ENCODE measurements at regions not wholly inside any gene's neighbourhood (a gene's known extent, or its start where the extent isn't known, plus 50 kb on each side); places are given as distances from the start of the nearest gene placed in this dataset.
"Not testable (repeated sequence)": the region's sequence is repeated elsewhere in the genome, so short reads cannot be mapped to it uniquely, and the experiment has no call there.

DNA sequence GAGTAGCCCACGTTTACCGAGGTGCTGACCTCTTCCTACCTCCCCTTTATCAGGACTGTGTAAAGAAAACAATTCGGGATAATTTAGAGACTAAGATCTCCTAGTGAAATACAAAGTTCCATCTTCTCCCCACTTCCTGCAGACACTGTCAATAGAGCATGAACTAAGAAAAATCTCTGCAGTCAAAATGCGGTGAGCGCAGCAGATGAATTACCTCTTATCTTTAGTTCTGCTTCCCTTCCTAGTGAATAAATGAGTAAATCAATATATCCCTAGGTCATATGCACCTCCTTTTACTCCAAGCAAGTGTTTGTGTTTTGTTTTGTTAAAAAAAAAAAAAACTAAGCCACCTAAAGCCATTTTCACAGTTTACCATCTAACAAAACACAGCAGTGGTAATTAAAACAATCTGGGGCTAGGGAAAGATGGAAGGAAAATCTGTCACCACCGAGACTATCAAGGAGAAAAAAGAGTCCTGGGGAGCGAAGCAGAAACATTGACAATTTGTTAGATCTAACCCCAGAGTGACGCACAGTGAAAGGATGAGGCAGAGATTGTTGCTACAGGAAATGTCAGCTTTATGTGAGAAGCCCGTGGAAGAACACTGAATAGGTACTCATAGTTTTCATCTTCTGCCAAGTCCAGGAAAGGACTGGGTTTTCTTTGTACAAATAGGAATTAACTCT, 159.4 kb upstream of the SPTLC3 start:
- H3K27me3 Mint-ChIP-seq, result no peaks in the 10 kb centered on the region
- no peaks in the 10 kb centered on the region for H3K4me1 Mint-ChIP-seq (ENCODE audit: low read depth)
- intact Hi-C loops (cut with micrococcal nuclease), result no loop called here
- H3K9me3 Mint-ChIP-seq, result peaks cover 8% of the 10 kb centered on the region
- no peak overlapping the region for H3K27ac Mint-ChIP-seq
- no peak overlapping the region for H3K4me3 Mint-ChIP-seq
- no peaks in the 10 kb centered on the region for H3K36me3 Mint-ChIP-seq (ENCODE audit: low read depth)

DNA sequence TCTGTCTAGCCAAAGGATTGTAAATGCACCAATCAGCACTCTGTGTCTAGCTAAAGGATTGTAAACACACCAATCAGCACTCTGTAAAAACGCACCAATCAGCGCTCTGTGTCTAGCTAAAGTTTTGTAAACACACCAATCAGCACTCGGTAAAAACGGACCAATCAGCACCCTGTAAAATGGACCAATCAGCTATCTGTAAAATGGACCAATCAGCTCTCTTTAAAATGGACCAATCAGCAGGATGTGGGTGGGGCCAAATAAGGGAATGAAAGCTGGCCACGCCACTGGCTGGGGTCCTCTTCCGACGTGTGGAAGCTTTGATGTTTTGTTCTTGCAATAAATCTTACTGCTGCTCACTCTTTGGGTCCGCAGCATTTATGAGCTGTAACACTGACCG, 151.1 kb upstream of the SPTLC3 start:
- intact Hi-C loops (cut with micrococcal nuclease); H3K27ac Mint-ChIP-seq; H3K4me1 Mint-ChIP-seq (ENCODE audit: low read depth); H3K36me3 Mint-ChIP-seq (ENCODE audit: low read depth); H3K4me3 Mint-ChIP-seq; H3K27me3 Mint-ChIP-seq: not testable (repeated sequence)
- H3K9me3 Mint-ChIP-seq, result peaks cover 31% of the 10 kb centered on the region

DNA sequence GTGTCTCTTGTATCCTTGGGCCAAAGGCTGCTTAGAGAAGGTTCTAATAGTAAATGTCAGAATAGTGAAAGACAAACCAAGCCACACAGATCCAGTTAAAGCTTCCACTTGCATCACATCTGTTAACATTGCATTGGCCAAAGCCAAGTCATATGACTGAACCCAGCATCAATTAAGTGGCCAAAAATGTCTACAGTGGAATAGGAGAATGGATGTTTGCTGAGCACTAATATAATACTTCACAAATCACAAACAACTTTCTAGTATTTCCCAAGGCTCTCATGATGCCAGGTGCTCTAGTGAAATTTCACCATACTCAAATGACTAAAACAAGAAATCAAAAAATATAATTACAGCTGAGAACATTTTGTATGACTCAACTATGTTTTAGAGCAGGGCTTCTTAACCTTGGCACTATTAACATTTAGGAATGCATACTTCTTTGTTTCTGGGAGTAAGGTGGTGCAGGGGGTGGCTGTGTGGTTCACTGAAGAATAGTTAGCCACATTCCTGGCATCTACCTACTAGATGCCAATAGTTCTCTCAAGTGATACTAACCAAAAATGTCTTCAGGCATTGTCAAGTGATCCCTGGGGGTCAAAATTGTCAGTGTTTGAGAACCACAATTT, 148.0 kb upstream of the SPTLC3 start:
- H3K36me3 Mint-ChIP-seq (ENCODE audit: low read depth), result no peaks in the 10 kb centered on the region
- H3K27ac Mint-ChIP-seq, result no peak overlapping the region
- no peaks in the 10 kb centered on the region for H3K4me1 Mint-ChIP-seq (ENCODE audit: low read depth)
- no peak overlapping the region for H3K4me3 Mint-ChIP-seq
- intact Hi-C loops (cut with micrococcal nuclease), result no loop called here
- H3K27me3 Mint-ChIP-seq, result no peaks in the 10 kb centered on the region
- H3K9me3 Mint-ChIP-seq, result peaks cover 20% of the 10 kb centered on the region

DNA sequence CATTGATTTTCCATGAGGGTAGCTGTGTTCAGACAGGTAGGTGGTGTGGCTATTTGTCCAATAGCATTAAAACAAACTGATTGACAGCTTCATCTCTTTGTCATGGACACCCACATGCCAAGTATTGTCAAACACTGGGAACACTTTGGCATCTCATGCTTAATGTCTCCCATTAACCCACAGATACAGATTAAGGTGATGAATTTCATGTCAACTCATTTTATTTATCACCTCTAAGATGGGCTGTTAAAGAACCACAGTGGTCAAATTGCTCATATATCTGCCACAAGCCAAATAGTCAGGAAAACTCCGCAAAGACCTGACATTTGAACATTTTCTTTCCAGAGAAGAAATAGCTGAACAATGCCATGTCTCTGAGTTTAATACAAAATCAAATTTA, 139.1 kb upstream of the SPTLC3 start:
- Mint-ChIP-seq H3K4me1 (ENCODE audit: low read depth) (no peaks in the 10 kb centered on the region), H3K27me3 (no peaks in the 10 kb centered on the region), H3K36me3 (ENCODE audit: low read depth) (no peaks in the 10 kb centered on the region), H3K4me3 (no peak overlapping the region), H3K27ac (no peak overlapping the region), H3K9me3 (no peaks in the 10 kb centered on the region)
- intact Hi-C loops (cut with micrococcal nuclease), result no loop called here

DNA sequence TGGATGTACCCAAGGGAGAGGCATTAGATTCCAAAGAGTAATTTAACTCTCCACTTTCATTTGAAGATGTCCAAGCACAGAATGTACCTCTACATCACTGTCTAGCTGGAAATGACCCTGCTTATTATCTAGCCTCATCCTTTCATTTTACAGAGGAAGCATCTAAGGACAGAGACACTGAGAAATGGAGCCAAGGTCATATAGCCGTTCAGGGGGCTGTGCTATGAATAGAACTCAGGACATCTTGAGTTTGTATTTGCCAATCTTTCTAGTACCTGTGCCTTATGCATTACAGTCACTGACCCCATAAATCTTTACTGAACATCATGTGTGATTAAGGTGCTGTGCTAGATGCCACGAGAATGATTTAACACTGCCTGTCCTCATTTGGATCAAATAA, 138.2 kb upstream of the SPTLC3 start:
- H3K27me3 Mint-ChIP-seq, result no peaks in the 10 kb centered on the region
- no peaks in the 10 kb centered on the region for H3K4me1 Mint-ChIP-seq (ENCODE audit: low read depth)
- no peak overlapping the region for H3K27ac Mint-ChIP-seq
- no peak overlapping the region for H3K4me3 Mint-ChIP-seq
- no peaks in the 10 kb centered on the region for H3K36me3 Mint-ChIP-seq (ENCODE audit: low read depth)
- intact Hi-C loops (cut with micrococcal nuclease), result no loop called here
- H3K9me3 Mint-ChIP-seq, result no peaks in the 10 kb centered on the region

DNA sequence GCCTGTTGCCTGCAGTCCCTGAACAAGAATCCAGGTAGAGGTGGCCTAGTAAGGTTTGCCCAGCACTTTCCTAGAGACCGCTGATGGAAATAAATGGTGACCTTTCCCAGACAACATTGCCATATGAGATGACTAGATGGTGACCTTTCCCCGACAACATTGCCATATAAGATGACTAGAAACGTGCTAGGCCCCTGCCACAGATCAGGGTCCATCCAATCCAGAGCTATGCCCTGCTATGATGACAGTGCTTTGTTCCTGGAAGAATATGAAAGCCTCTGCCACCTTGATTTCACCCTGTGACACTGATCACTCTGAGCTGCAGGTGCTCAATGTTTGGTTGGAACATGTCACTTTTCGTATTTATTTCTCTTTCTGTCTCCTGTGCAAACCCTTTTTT, 133.8 kb upstream of the SPTLC3 start:
- Mint-ChIP-seq H3K27ac (no peak overlapping the region), H3K9me3 (no peaks in the 10 kb centered on the region), H3K4me1 (ENCODE audit: low read depth) (no peaks in the 10 kb centered on the region), H3K4me3 (no peak overlapping the region), H3K36me3 (ENCODE audit: low read depth) (no peaks in the 10 kb centered on the region), H3K27me3 (no peaks in the 10 kb centered on the region)
- intact Hi-C loops (cut with micrococcal nuclease), result no loop called here

DNA sequence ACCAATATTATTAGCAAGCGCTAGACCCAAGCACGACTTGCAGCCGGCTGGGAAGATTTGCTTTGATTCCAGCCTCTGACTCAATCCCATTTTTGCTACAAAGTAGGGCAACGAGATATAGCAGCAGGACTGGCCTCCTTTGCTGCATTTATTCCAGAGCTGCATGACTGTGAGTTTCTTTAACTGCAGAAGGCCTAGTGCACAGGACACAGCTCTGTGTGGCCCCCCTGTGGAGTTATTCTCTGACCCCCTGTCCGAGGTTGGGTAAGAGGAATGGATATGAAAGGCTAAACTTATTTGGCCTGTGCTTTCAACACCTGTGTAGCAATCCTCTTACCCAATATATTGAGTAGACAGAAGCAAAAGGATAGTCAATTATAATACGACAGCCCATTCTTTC, 133.3 kb upstream of the SPTLC3 start:
- intact Hi-C loops (cut with micrococcal nuclease), result no loop called here

DNA sequence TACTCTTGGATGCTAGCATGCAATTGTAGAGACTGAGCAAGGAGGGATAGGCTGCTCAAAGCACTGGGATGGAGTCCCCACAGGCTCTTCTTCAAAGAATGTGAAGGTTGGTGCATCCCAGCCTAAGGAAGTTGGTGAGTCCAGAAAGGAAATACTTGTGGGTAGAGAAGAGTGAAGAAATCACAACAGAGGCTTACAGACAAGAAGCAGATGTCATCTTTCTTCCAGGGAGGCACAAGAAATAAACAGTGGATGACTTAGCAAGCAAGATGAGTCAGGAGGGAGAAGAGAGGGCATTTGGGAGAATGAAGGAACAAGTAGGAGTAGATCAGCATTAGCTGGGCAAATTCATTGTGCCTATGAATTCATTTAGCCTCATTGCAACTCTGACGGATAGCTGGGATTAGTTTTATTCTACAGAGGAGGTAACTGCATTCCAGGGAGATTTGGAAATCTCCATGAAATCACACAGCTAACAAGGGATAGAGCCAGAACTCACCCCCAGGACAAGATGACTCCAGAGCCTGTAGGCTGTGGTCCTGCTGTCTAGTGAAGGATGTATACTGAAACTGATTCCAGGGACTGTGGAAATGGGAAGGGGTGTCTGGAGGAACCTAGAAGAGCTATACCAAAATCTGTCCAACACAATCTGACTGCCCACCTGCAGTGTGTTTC, 125.8 kb upstream of the SPTLC3 start:
- intact Hi-C loops (cut with micrococcal nuclease), result no loop called here
- no peak overlapping the region for H3K27ac Mint-ChIP-seq
- no peaks in the 10 kb centered on the region for H3K36me3 Mint-ChIP-seq (ENCODE audit: low read depth)
- H3K4me3 Mint-ChIP-seq, result no peak overlapping the region
- no peaks in the 10 kb centered on the region for H3K27me3 Mint-ChIP-seq
- no peaks in the 10 kb centered on the region for H3K4me1 Mint-ChIP-seq (ENCODE audit: low read depth)
- no peaks in the 10 kb centered on the region for H3K9me3 Mint-ChIP-seq

More for the DNA sequence above, 133.3 kb upstream of the SPTLC3 start:
- H3K27me3 Mint-ChIP-seq, result no peaks in the 10 kb centered on the region
- H3K36me3 Mint-ChIP-seq (ENCODE audit: low read depth), result no peaks in the 10 kb centered on the region
- H3K4me3 Mint-ChIP-seq, result no peak overlapping the region
- no peaks in the 10 kb centered on the region for H3K9me3 Mint-ChIP-seq
- H3K4me1 Mint-ChIP-seq (ENCODE audit: low read depth), result no peaks in the 10 kb centered on the region
- no peak overlapping the region for H3K27ac Mint-ChIP-seq

DNA sequence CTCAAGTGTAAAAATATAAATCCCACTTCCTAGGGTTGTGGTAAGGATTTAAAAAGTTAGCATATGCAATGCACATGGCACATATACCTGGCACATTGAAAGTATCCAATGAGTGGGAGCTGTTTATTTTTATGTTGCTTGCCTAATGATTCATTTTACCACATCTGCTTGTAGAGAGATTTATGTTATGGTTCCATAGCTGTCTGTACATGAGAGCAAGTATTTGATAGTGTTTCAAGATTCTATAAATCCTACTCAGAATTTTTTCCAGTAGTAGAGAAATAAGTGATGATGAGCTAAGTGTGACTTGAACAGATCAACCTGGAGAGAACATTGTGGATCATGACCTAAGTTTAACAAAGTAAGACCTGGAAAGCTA, 125.3 kb upstream of the SPTLC3 start:
- Mint-ChIP-seq H3K27ac (no peak overlapping the region), H3K36me3 (ENCODE audit: low read depth) (no peaks in the 10 kb centered on the region), H3K4me1 (ENCODE audit: low read depth) (no peaks in the 10 kb centered on the region), H3K27me3 (no peaks in the 10 kb centered on the region), H3K4me3 (no peak overlapping the region), H3K9me3 (no peaks in the 10 kb centered on the region)
- intact Hi-C loops (cut with micrococcal nuclease), result no loop called here

DNA sequence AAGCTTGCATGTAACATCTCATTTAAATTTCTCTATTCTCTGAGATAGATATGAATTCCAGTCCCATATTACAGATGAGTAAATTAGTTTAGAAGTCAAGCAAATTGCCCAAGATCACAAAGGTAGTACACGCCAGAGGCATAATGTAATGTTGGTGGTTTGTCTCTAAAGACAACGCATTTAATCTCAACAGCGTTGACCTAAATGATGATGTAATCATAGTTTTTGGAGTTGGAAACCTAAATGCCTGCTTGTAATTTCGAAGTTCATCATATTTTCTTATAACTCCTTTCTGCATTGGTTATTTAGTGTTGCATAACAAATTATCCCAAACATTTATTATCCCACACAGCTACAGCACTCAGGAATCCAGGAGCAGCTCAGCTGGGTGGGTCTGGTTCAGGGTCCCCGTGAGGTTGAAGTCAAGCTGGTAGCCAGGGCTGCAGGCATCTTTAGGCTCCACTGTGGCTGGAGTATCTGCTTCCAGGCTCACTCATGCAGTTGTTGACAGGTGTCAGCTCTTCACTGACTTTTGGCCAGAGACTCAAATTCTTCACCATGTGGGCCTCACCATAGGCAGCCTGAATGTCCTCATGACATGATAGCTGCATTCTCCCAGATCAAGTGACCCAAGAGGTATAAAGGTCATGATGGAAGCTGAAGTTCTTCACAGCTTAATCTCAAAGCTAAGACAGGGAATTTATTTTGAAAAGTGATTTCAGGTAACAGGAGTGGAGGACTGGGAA, 122.0 kb upstream of the SPTLC3 start:
- intact Hi-C loops (cut with micrococcal nuclease), result no loop called here
- Mint-ChIP-seq H3K27ac (no peak overlapping the region), H3K4me1 (ENCODE audit: low read depth) (no peaks in the 10 kb centered on the region), H3K9me3 (peaks cover 5% of the 10 kb centered on the region), H3K36me3 (ENCODE audit: low read depth) (no peaks in the 10 kb centered on the region), H3K27me3 (no peaks in the 10 kb centered on the region), H3K4me3 (no peak overlapping the region)

DNA sequence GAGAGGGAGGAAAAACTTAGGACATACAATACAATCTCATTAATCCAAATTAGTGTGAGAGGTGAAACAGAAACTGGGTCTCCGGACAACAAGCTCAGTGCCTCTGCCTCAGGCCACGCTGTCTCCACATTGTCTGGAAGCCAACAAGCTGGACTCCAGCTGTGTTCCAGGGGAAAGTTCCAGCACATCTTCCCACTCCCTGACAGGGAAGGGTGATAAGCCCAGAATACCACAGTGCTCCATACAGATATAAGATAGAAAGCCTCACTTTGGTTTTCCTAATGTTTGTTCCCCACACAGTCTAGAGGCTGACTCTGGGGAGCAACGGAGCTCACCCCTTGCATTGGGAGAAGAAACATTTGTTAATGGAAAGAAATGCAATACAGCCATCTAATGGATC, 117.1 kb upstream of the SPTLC3 start:
- intact Hi-C loops (cut with micrococcal nuclease), result no loop called here
- H3K9me3 Mint-ChIP-seq, result peaks cover 5% of the 10 kb centered on the region
- H3K4me3 Mint-ChIP-seq, result no peak overlapping the region
- no peak overlapping the region for H3K27ac Mint-ChIP-seq
- H3K27me3 Mint-ChIP-seq, result no peaks in the 10 kb centered on the region
- H3K4me1 Mint-ChIP-seq (ENCODE audit: low read depth), result no peaks in the 10 kb centered on the region
- H3K36me3 Mint-ChIP-seq (ENCODE audit: low read depth), result no peaks in the 10 kb centered on the region

DNA sequence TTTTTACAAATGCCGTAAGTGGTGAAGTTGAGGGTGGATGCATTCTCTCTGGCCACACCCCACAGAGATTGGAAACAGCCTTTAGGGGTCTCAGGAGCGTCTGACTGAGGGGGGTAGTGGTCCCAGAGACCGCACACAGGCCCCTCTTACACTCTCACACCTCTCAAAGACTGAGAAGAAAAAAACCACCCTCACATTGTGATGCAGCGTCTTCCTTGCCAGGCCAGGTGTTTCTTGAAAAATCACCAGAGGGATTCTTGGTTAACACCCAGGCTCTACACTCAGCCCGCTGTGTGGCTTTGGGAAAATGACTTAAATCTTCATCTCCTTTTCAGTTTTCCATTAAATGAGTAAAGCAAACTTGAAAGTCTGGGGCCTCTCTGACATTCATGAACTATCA, 115.8 kb upstream of the SPTLC3 start:
- no peaks in the 10 kb centered on the region for H3K4me1 Mint-ChIP-seq (ENCODE audit: low read depth)
- intact Hi-C loops (cut with micrococcal nuclease), result no loop called here
- no peak overlapping the region for H3K4me3 Mint-ChIP-seq
- no peak overlapping the region for H3K27ac Mint-ChIP-seq
- H3K27me3 Mint-ChIP-seq, result no peaks in the 10 kb centered on the region
- H3K9me3 Mint-ChIP-seq, result peaks cover 5% of the 10 kb centered on the region
- H3K36me3 Mint-ChIP-seq (ENCODE audit: low read depth), result no peaks in the 10 kb centered on the region

DNA sequence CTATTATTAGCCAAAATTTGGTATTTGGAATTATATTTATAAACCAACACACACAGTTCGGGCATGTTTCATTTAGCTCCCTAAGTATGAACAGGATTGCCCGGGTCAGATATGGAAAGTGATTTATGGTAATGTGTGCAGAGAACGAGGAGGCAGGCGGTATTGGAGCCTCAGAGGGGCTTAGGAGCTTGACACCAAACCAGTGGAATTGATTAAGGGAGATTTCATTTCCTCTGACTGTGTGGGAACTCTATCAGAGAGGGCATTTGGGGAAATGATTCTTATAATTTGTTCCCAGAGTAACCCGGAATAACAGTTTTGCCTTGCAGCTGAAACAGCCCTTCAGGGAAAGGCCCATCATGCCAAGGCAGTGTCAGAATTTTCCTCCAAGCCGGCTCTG, 115.1 kb upstream of the SPTLC3 start:
- H3K27me3 Mint-ChIP-seq, result no peaks in the 10 kb centered on the region

DNA sequence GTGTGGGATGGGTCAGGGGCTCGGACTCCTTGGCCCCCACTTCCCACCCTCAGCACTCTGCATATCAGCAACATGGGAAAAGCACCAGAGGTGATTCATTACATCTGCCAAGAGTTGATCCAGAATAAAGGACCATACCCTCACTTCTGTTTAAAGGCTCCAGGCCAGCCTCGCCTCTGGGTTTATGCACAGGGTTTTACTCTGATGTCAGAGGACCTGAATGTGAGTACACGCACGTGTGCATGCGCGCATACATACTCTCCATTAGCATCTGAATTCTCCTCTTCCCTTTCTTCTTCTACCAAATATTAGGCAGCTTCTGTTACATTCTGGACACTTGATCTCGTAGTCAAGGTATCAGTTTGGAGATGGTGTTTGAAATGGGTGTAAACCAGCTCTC, 114.7 kb upstream of the SPTLC3 start:
- H3K9me3 Mint-ChIP-seq, result peaks cover 5% of the 10 kb centered on the region
- no peak overlapping the region for H3K27ac Mint-ChIP-seq
- intact Hi-C loops (cut with micrococcal nuclease), result no loop called here
- H3K4me3 Mint-ChIP-seq, result no peak overlapping the region
- no peaks in the 10 kb centered on the region for H3K36me3 Mint-ChIP-seq (ENCODE audit: low read depth)
- no peaks in the 10 kb centered on the region for H3K27me3 Mint-ChIP-seq
- no peaks in the 10 kb centered on the region for H3K4me1 Mint-ChIP-seq (ENCODE audit: low read depth)

More for the DNA sequence above, 115.1 kb upstream of the SPTLC3 start:
- Mint-ChIP-seq H3K4me3 (no peak overlapping the region), H3K36me3 (ENCODE audit: low read depth) (no peaks in the 10 kb centered on the region), H3K4me1 (ENCODE audit: low read depth) (no peaks in the 10 kb centered on the region), H3K27ac (no peak overlapping the region), H3K9me3 (peaks cover 5% of the 10 kb centered on the region)
- intact Hi-C loops (cut with micrococcal nuclease), result no loop called here
